Mucosa of descending colon (tissue), 3 donors: ENCODE measurements at regions not wholly inside any gene's neighbourhood (a gene's known extent, or its start where the extent isn't known, plus 50 kb on each side); places are given as distances from the start of the nearest gene placed in this dataset.

ENCODE experiments used
- ATAC-seq: fragments of 200-7000 bp; cut with Tn5 transposase; one replicate; pipeline ENCODE4 v1.9.1; 2020; ENCODE audit warnings: mild to moderate bottlenecking, moderate library complexity
- DNase-seq, 3 donors: peaks; one replicate each; pipeline ENCODE4 v3.0.0-alpha.2; 2020
- H3K36me3 ChIP-seq: fragments of 200-600 bp; one replicate; pipeline ENCODE4 v1.8.0; 2021; ENCODE audit warnings: low read depth, mild to moderate bottlenecking
- H3K4me1 ChIP-seq: fragments of 200-600 bp; one replicate; pipeline ENCODE4 v1.8.0; 2021; ENCODE audit warnings: low read depth, mild to moderate bottlenecking
- H3K4me3 ChIP-seq: fragments of 200-600 bp; one replicate; pipeline ENCODE4 v1.8.0; 2021; ENCODE audit warnings: mild to moderate bottlenecking
- H3K9me3 ChIP-seq: fragments of 200-600 bp; one replicate; pipeline ENCODE4 v1.8.0; 2021; ENCODE audit warnings: mild to moderate bottlenecking
- intact Hi-C, 2 donors: fragments of 100-400 bp; cut with DNase I in 1 of 2; cut with micrococcal nuclease in 1 of 2; formaldehyde crosslinking; loops; one replicate each; pipeline versions ENCODE4 v1.11.0 to v1.11.1; 2022; cut with DNase I, micrococcal nuclease
- TF ChIP-seq, protein P1 (sequence below): fragments of 200-600 bp; IDR thresholded peaks from one replicate; pipeline ENCODE4 v1.8.0; 2022; ENCODE audit warnings: antibody characterized with exemption, mild to moderate bottlenecking
- donor health status: DM: no; HTN: no; CAD: no; lungs with moderate emphysema.
- donor health status: DM: no; HTN: no; CAD: no.
- donor health status: DM: no; HTN: yes; CAD: no.

GRCh38 chr15:100820528-100820927 is 59.1 kb upstream of the ALDH1A3 start:
- H3K4me1 ChIP-seq: no peaks in the 10 kb centered on the region
- DNase-seq: no peak
- H3K36me3 ChIP-seq: no peaks in the 10 kb centered on the region
- no peak overlapping the region for H3K4me3 ChIP-seq
- H3K9me3 ChIP-seq: peaks cover 6% of the 10 kb centered on the region
- TF ChIP-seq, protein P1, sequence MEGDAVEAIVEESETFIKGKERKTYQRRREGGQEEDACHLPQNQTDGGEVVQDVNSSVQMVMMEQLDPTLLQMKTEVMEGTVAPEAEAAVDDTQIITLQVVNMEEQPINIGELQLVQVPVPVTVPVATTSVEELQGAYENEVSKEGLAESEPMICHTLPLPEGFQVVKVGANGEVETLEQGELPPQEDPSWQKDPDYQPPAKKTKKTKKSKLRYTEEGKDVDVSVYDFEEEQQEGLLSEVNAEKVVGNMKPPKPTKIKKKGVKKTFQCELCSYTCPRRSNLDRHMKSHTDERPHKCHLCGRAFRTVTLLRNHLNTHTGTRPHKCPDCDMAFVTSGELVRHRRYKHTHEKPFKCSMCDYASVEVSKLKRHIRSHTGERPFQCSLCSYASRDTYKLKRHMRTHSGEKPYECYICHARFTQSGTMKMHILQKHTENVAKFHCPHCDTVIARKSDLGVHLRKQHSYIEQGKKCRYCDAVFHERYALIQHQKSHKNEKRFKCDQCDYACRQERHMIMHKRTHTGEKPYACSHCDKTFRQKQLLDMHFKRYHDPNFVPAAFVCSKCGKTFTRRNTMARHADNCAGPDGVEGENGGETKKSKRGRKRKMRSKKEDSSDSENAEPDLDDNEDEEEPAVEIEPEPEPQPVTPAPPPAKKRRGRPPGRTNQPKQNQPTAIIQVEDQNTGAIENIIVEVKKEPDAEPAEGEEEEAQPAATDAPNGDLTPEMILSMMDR: no peak
- ATAC-seq: no peak
- intact Hi-C loops: no loop called here

GRCh38 chr15:100821327-100821726 is 58.3 kb upstream of the ALDH1A3 start:
- Histone ChIP-seq H3K9me3 (no peaks in the 10 kb centered on the region), H3K4me1 (no peaks in the 10 kb centered on the region), H3K36me3 (no peaks in the 10 kb centered on the region), H3K4me3 (no peak overlapping the region)
- no peak for ATAC-seq
- DNase-seq: no peak
- TF ChIP-seq, protein P1: no peak
- intact Hi-C loops: no loop called here

DNA sequence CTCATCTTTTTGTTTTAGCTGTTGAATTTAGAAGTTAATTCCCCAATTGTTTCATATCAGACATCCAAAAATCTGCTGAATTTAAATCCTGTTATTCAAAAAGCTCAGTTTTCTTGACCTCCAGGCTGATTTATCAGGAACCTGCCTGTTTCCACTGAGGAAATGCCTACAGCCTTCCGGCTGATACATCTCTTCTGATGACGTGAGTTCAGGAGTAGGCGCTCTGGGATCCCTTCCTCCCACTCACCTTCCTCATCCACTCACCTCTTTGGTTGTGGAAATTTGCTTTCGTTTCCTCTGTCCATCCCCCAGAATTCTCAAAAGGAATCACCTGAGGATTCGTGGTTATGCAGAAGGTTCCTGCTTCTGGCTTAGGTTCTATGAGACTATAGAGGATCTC is 55.4 kb upstream of the ALDH1A3 start:
- DNase-seq: no peak
- intact Hi-C loops: no loop called here
- Histone ChIP-seq H3K9me3 (no peaks in the 10 kb centered on the region), H3K36me3 (no peaks in the 10 kb centered on the region), H3K4me3 (no peak overlapping the region), H3K4me1 (no peaks in the 10 kb centered on the region)
- TF ChIP-seq, protein P1: no peak
- ATAC-seq: no peak

DNA sequence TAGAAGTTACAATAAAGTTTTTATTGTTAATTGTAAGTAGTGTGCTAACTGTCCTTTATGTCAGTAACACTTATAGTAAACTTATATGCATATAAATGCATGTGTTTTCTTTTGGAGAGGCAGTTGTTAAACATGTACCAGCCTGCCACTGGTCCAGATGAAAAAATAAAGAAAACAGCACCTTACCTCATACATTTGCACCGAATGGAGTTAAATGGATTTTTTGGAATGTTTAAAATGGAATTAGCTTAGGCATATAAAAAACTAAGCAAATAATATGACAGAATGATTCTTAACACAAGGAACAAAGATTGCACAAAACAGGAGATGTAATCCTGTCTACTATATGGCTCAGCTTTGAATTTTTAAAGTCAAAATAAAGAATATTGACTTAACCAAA is 50.2 kb upstream of the ALDH1A3 start:
- no peak overlapping the region for H3K4me3 ChIP-seq
- DNase-seq (no peak), ATAC-seq (no peak)
- intact Hi-C loops: no loop called here
- H3K36me3 ChIP-seq: no peaks in the 10 kb centered on the region
- TF ChIP-seq, protein P1: no peak
- H3K9me3 ChIP-seq: no peaks in the 10 kb centered on the region
- no peaks in the 10 kb centered on the region for H3K4me1 ChIP-seq
